NCI-H2171 treated with DMSO at 0.1 percent for 48 hours (cell line): ENCODE measurements at regions not wholly inside any gene's neighbourhood (a gene's known extent, or its start where the extent isn't known, plus 50 kb on each side); places are given as distances from the start of the nearest gene placed in this dataset.
A peak's percentile ranks its signal among the peaks of the same experiment; 100 is the strongest.
"Not testable (repeated sequence)": the region's sequence is repeated elsewhere in the genome, so short reads cannot be mapped to it uniquely, and the experiment has no call there.

ENCODE experiments used
- DNase-seq: peaks from one replicate; lab custom pipeline; 2025; lab: John Stamatoyannopoulos, UW

DNA sequence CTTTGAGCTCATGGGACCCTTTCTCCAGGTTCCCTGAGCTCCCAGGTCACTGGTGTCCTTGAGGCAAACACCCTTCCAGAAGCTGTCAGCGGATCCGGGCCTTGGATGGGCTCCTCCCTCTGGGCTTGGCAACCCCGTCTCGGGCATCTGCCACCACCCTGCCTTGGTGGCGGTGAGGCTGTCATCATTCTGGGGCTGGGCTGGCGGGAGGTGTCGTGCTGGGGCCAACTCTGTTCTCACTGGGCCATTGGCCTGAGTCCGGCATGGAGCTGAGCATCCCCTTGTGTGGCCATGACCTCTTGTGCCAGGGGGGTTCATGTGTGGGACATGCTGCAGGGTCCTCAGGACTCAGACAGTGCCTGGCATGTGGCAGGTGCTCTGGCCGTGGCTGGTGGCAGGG is 197.6 kb downstream of the LAT start:
- DNase-seq = no peak

GRCh38 chr16:29181921-29182411 is 197.1 kb downstream of the LAT start:
- not testable (repeated sequence) for DNase-seq

DNA sequence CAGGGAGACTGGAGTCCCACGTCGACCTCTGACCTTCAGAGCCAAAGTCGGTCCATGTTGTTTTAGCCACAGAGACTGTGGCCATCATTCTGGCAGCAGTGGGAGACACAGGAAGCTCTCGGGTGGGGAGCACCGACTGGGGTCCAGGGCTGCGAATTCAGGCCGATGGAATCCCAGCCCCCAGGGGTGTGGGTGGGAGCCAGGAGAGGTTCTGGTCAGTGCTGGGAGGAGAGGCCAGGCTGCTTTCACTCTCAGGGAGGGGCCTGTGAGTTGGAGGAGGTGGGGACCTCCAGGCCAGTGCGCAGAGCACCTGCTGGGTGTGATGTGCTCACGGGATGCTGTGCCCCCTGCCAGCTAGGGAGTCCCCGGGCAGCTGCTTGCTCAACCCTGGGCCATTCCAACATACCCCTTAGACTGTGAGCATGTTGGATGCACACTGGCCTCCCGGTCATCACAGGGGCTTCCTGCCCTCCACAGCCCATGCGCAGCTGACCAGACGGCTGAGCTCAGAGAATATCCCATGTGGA is 196.5 kb downstream of the LAT start:
- DNase-seq = not testable (repeated sequence)

GRCh38 chr16:29180206-29180600 is 195.4 kb downstream of the LAT start:
- not testable (repeated sequence) for DNase-seq

DNA sequence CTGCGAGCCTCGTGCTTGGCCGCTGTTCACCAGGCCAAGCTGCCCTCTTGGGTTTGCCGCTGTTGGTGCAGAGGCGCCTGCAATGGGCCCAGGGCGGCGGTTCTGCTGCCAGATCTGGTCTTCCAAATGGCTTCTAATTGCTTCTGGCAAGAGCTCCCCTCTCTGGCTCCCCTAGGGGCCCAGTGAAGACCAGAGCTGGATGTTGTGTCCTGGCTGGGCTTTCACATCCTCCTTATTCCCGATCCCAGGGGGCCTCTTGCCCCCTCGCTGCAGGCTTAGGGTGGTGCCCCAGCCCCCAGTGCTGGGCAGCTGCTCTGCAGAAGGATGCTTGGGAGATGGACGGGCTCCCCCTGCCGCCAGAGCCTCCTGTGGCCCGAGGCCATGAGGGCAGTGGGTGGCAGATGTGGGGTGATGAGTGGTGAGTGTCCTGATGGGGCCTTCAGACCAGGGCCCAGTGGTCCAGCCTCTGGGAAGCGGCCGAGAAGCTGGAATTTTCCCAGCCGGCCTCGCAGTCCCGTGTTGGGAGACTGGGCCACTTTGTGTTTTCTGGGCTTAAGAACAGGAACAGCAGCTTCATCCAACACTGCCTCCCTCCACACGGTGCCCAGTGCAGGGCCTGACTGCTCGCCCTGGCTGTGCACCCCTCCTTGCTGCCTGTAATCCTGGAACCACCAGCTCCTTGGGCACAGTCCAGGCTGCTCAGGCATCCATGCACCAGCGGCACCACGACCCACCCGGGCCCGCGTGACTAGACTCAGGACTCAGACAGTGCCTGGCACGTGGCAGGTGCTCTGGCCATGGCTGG is 194.8 kb downstream of the LAT start:
- DNase-seq = not testable (repeated sequence)

GRCh38 chr16:29177888-29178726 is 193.3 kb downstream of the LAT start:
- DNase-seq = not testable (repeated sequence)

- peak; percentile 84 for DNase-seq
Measured at GRCh38 chr16:29177203-29177887, 192.5 kb downstream of the LAT start.

GRCh38 chr16:29176822-29177202 is 192.0 kb downstream of the LAT start:
- DNase-seq = not testable (repeated sequence)

GRCh38 chr16:29176154-29176470 is 191.3 kb downstream of the LAT start:
- not testable (repeated sequence) for DNase-seq

DNA sequence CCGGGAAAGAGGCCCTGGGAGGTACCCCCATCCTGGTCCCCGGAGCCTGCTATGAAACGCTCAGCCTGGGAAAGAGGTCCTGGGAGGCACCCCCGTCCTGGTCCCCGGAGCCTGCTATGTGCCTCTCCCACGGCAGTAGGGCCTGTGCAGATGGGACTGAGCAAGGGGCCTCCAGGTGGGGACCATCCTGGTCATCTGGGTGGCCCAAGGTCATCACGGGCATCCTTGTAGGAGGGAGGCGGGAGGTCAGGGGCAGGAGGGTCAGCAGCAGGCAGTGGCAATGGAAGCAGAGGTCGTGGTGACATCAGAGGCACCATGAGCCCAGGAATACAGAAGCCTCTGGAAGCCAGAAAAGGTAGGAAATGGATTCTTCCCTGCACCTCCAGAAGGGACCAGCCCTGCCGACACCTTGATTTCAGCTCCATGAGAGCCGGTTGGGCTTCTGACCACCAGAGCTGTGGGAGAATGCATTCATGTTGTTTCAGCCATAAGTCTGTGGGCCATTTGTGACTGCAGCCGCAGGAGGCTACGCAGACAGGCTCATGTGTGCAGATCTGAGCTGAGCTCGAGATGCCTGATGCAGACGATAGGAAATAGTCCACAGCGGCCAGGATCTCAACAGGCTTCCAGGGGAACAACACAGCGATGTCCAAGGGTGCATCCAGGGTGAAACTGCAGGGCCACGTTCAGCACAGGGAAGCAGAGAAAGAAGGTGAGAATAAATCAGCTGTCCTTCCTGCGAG is 190.7 kb downstream of the LAT start:
- not testable (repeated sequence) for DNase-seq

- DNase-seq = not testable (repeated sequence)
Measured at GRCh38 chr16:29173371-29174305, 188.8 kb downstream of the LAT start.

- not testable (repeated sequence) for DNase-seq
Measured at GRCh38 chr16:29172098-29172724, 187.4 kb downstream of the LAT start.

DNA sequence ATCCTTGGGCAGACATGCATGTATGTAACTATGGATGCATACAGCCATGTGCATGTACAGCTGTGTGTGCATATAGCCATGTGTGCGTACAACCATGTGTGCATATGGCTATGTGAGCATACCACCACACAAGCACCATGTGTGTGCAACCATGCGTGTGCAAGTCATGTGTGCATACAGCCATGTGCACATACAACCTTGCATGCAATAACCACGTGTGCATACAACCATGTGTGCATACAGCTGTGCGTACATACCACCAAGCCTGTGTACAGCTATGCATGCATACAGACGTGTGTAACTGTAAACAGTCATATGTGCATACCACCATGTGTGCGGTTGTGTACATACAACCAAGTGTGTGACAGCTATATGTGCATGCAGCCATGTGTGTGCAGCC is 186.4 kb downstream of the LAT start:
- not testable (repeated sequence) for DNase-seq

GRCh38 chr16:29170393-29171119 is 185.7 kb downstream of the LAT start:
- peak; percentile 51 for DNase-seq

- DNase-seq = peak; percentile 57
Measured at GRCh38 chr16:29169295-29169994, 184.6 kb downstream of the LAT start.

DNA sequence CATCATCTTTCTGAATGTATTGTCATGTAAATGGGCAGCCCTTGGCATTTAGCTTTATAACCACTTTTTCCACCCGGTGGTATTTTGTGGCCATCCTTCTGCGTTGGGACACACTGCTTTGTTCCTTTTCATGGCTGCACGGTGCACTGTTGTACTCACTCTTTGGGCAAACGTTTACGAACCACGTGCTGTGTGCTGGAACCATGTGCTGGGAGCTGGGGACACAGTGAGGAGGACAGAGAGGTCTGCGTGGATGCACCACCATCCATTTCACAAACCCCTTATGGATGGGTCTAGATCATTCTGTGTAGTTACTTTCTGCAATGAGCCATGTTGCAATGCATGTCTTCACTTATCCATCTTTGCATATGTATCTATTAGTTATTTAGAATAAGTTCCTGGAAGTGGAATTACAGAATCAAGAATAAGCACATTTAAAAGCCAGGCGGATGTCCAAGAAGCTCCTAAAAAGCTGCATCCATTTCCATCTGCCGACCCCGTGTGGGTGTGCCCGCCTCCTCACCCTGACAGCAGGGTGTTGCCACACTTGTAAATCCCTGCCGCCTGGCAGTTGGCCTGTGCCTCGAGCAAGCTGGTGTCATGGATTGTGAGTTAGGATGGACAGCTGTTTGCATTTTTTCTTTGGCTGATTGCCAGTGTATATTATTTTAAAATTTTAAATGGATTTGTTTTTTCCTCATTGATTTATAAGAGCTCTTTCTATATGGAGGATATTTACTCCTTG is 183.8 kb downstream of the LAT start:
- DNase-seq = peak; percentile 73

DNA sequence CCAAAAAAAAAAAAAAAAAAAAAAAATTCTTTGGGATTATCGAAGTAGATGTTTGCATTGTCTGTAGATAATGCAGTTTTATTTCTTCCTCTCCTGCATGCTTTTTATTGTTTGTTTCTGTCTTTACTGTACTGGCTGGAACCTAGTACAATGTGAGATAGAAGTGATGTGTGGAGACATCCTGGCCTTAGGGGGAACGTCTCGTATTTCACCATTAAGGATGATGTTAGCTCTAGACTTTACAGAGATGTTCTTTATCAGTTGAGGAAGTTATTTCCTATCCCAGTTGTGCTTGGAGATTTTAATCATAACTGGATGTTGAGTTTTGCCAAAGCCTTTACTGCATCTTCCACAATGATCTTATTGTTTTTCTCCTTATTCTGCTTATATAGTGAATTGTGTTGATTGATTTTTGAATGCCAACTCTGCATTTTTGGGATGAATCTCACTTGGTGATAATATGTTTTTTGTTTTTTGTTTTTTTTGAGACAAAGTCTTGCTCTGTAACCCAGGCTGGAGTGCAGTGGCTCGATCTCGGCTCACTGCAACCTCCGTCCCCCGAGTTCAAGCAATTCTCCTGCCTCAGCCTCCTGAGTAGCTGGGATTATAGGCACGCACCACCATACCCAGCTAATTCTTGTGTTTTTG is 179.7 kb downstream of the LAT start:
- DNase-seq = not testable (repeated sequence)
